GM23338 (cell line): ENCODE measurements at regions not wholly inside any gene's neighbourhood (a gene's known extent, or its start where the extent isn't known, plus 50 kb on each side); places are given as distances from the start of the nearest gene placed in this dataset.

Experiments
- ATAC-seq: fragments of 200-7000 bp; cut with Tn5 transposase; 3 replicates; pipeline ENCODE4 v1.9.1; 2020
- DNase-seq: peaks from one replicate; pipeline ENCODE4 v3.0.0-alpha.2; 2015; ENCODE audit warnings: low spot score
- H2AFZ ChIP-seq: fragments of 200-600 bp; sonication (generic); 2 replicates; pipeline ENCODE4 v1.8.0; 2016; ENCODE audit warnings: antibody characterized with exemption, mild to moderate bottlenecking, moderate library complexity
- H3F3A ChIP-seq: fragments of 200-600 bp; sonication (generic); replicated peaks from 2 replicates; pipeline ENCODE4 v1.8.0; 2017; ENCODE audit warnings: antibody characterized with exemption, mixed run types, low read depth
- H3K27ac ChIP-seq: fragments of 200-600 bp; sonication (generic); 2 replicates; pipeline ENCODE4 v1.6.1; 2016; ENCODE audit warnings: low read depth
- H3K27me3 ChIP-seq: fragments of 200-600 bp; sonication (generic); 2 replicates; pipeline ENCODE4 v1.8.0; 2016; ENCODE audit warnings: mild to moderate bottlenecking, mixed run types, moderate library complexity; ENCODE audit not compliant: insufficient read depth
- H3K36me3 ChIP-seq: fragments of 200-600 bp; sonication (generic); 2 replicates; pipeline ENCODE4 v1.8.0; 2016; ENCODE audit warnings: mild to moderate bottlenecking; ENCODE audit not compliant: insufficient read depth
- H3K4me1 ChIP-seq: fragments of 200-600 bp; sonication (generic); 2 replicates; pipeline ENCODE4 v1.8.0; 2016; ENCODE audit warnings: mild to moderate bottlenecking, moderate library complexity; ENCODE audit not compliant: insufficient read depth
- H3K4me2 ChIP-seq: fragments of 200-600 bp; sonication (generic); 2 replicates; pipeline ENCODE4 v1.7.1; 2017; ENCODE audit warnings: mixed run types
- H3K4me3 ChIP-seq: fragments of 200-600 bp; sonication (generic); 2 replicates; pipeline ENCODE4 v1.6.1; 2016; ENCODE audit warnings: mixed run types
- H3K79me2 ChIP-seq: fragments of 200-600 bp; sonication (generic); replicated peaks from 2 replicates; pipeline ENCODE4 v1.8.0; 2017; ENCODE audit warnings: mild to moderate bottlenecking; ENCODE audit not compliant: insufficient read depth
- H3K9me2 ChIP-seq: fragments of 200-600 bp; sonication (generic); 2 replicates; pipeline ENCODE4 v1.8.0; 2017; ENCODE audit not compliant: insufficient read depth
- H4K20me1 ChIP-seq: fragments of 200-600 bp; sonication (generic); replicated peaks from 2 replicates; pipeline ENCODE4 v1.8.0; 2017; ENCODE audit warnings: mild to moderate bottlenecking; ENCODE audit not compliant: insufficient read depth
- H3K27ac Mint-ChIP-seq: 2 replicates; pipeline ENCODE4 v1.8.0; 2020; ENCODE audit warnings: inconsistent platforms, mild to moderate bottlenecking, moderate library complexity, mixed read lengths
- H3K27me3 Mint-ChIP-seq: 3 replicates; pipeline ENCODE4 v1.8.0; 2022; ENCODE audit warnings: low read depth, mild to moderate bottlenecking, moderate library complexity, mixed read lengths, inconsistent platforms; ENCODE audit not compliant: insufficient read depth, poor library complexity
- H3K36me3 Mint-ChIP-seq: 3 replicates; pipeline ENCODE4 v1.8.0; 2021; ENCODE audit warnings: low read depth, mild to moderate bottlenecking, inconsistent platforms, moderate library complexity, mixed read lengths
- H3K4me1 Mint-ChIP-seq: 3 replicates; pipeline ENCODE4 v1.8.0; 2020; ENCODE audit warnings: mild to moderate bottlenecking, inconsistent platforms, mixed read lengths
- H3K4me3 Mint-ChIP-seq: 3 replicates; pipeline ENCODE4 v1.8.0; 2021; ENCODE audit warnings: moderate library complexity, mild to moderate bottlenecking, inconsistent platforms, mixed read lengths
- H3K9me3 Mint-ChIP-seq: 3 replicates; pipeline ENCODE4 v1.8.0; 2020; ENCODE audit warnings: moderate library complexity, mild to moderate bottlenecking, inconsistent platforms, mixed read lengths
- CREB1 ChIP-seq: fragments of 250-450 bp; sonication (Bioruptor Pico); IDR thresholded peaks from 2 replicates; pipeline ENCODE4 v1.5.0; 2020; ENCODE audit warnings: low read depth, mild to moderate bottlenecking, moderate library complexity
- CTCF ChIP-seq, 2 experiments: fragments of 200-600 bp in 1 of 2; sonication (generic) in 1 of 2; conservative IDR thresholded peaks; 2 replicates each; pipeline versions ENCODE4 v1.5.1 to v1.6.1; 2016 to 2017; ENCODE audit warnings: antibody characterized with exemption in 2 of 2, low read depth in 2 of 2, mild to moderate bottlenecking in 2 of 2, moderate library complexity in 1 of 2
- EZH2 ChIP-seq: fragments of 200-600 bp; sonication (generic); IDR thresholded peaks from one replicate; pipeline ENCODE4 v1.8.0; 2017; ENCODE audit warnings: antibody characterized with exemption, mild to moderate bottlenecking, low read depth; ENCODE audit not compliant: unreplicated experiment
- EZH2phosphoT487 ChIP-seq: fragments of 200-600 bp; sonication (generic); IDR thresholded peaks from one replicate; pipeline ENCODE4 v1.8.1; 2018; ENCODE audit warnings: antibody characterized with exemption; ENCODE audit not compliant: unreplicated experiment
- JUNB ChIP-seq: IDR thresholded peaks from one replicate; pipeline ENCODE4 v1.6.1; 2016; ENCODE audit warnings: antibody characterized with exemption; ENCODE audit not compliant: unreplicated experiment
- NANOG ChIP-seq: IDR thresholded peaks from 2 replicates; pipeline ENCODE4 v1.6.1; 2016; ENCODE audit warnings: antibody characterized with exemption, borderline replicate concordance
- POLR2AphosphoS5 ChIP-seq: IDR thresholded peaks from 2 replicates; pipeline ENCODE4 v1.6.1; 2016; ENCODE audit warnings: antibody characterized with exemption, low read depth
- REST ChIP-seq: IDR thresholded peaks from one replicate; pipeline ENCODE4 v1.6.1; 2018; ENCODE audit warnings: antibody characterized with exemption; ENCODE audit not compliant: unreplicated experiment
- STAT1 ChIP-seq: IDR thresholded peaks from one replicate; pipeline ENCODE4 v1.6.1; 2016; ENCODE audit warnings: antibody characterized with exemption; ENCODE audit not compliant: unreplicated experiment
- ZNF114 ChIP-seq: fragments of 250-450 bp; sonication (Bioruptor Pico); IDR thresholded peaks from 2 replicates; pipeline ENCODE4 v1.5.0; 2020; ENCODE audit warnings: mild to moderate bottlenecking, moderate library complexity
- ZNF331 ChIP-seq: fragments of 250-450 bp; sonication (Bioruptor Pico); IDR thresholded peaks from 2 replicates; pipeline ENCODE4 v1.5.0; 2020; ENCODE audit warnings: low read depth, mild to moderate bottlenecking, moderate library complexity
- TF ChIP-seq, protein P1 (sequence below): IDR thresholded peaks from 2 replicates; pipeline ENCODE4 v1.6.1; 2016; ENCODE audit warnings: antibody characterized with exemption
- TF ChIP-seq, protein P2 (sequence below): fragments of 250-450 bp; sonication (Bioruptor Pico); IDR thresholded peaks from 2 replicates; pipeline ENCODE4 v1.5.0; 2020; ENCODE audit warnings: mild to moderate bottlenecking, moderate library complexity

- H3K79me2 ChIP-seq: peaks cover 84% of the 10 kb centered on the region
- Mint-ChIP-seq H3K4me3 (no peak overlapping the region), H3K36me3 (peaks cover 6% of the 10 kb centered on the region; the same call in 2 of the 3 replicates), H3K27ac (peak overlapping the region; percentile 20; the same call in 1 of the 2 replicates), H3K27me3 (peaks cover 4% of the 10 kb centered on the region), H3K4me1 (peaks cover 35% of the 10 kb centered on the region), H3K9me3 (peaks cover 3% of the 10 kb centered on the region; the same call in 1 of the 3 replicates)
- H3K9me2 ChIP-seq: no peaks in the 10 kb centered on the region
- TF ChIP-seq NANOG (no peak), STAT1 (no peak), REST (no peak), ZNF331 (CRISPR knock-in tag) (no peak), EZH2 (no peak), POLR2AphosphoS5 (no peak), CTCF (conservative IDR thresholded peaks at IDR 0.05; ENCODE audit: low read depth in 2 of 2) (no peak), EZH2phosphoT487 (no peak), JUNB (no peak), CREB1 (CRISPR knock-in tag) (no peak), ZNF114 (CRISPR knock-in tag) (no peak)
- TF ChIP-seq, protein P1, sequence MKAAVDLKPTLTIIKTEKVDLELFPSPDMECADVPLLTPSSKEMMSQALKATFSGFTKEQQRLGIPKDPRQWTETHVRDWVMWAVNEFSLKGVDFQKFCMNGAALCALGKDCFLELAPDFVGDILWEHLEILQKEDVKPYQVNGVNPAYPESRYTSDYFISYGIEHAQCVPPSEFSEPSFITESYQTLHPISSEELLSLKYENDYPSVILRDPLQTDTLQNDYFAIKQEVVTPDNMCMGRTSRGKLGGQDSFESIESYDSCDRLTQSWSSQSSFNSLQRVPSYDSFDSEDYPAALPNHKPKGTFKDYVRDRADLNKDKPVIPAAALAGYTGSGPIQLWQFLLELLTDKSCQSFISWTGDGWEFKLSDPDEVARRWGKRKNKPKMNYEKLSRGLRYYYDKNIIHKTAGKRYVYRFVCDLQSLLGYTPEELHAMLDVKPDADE: no peak
- TF ChIP-seq, protein P2, sequence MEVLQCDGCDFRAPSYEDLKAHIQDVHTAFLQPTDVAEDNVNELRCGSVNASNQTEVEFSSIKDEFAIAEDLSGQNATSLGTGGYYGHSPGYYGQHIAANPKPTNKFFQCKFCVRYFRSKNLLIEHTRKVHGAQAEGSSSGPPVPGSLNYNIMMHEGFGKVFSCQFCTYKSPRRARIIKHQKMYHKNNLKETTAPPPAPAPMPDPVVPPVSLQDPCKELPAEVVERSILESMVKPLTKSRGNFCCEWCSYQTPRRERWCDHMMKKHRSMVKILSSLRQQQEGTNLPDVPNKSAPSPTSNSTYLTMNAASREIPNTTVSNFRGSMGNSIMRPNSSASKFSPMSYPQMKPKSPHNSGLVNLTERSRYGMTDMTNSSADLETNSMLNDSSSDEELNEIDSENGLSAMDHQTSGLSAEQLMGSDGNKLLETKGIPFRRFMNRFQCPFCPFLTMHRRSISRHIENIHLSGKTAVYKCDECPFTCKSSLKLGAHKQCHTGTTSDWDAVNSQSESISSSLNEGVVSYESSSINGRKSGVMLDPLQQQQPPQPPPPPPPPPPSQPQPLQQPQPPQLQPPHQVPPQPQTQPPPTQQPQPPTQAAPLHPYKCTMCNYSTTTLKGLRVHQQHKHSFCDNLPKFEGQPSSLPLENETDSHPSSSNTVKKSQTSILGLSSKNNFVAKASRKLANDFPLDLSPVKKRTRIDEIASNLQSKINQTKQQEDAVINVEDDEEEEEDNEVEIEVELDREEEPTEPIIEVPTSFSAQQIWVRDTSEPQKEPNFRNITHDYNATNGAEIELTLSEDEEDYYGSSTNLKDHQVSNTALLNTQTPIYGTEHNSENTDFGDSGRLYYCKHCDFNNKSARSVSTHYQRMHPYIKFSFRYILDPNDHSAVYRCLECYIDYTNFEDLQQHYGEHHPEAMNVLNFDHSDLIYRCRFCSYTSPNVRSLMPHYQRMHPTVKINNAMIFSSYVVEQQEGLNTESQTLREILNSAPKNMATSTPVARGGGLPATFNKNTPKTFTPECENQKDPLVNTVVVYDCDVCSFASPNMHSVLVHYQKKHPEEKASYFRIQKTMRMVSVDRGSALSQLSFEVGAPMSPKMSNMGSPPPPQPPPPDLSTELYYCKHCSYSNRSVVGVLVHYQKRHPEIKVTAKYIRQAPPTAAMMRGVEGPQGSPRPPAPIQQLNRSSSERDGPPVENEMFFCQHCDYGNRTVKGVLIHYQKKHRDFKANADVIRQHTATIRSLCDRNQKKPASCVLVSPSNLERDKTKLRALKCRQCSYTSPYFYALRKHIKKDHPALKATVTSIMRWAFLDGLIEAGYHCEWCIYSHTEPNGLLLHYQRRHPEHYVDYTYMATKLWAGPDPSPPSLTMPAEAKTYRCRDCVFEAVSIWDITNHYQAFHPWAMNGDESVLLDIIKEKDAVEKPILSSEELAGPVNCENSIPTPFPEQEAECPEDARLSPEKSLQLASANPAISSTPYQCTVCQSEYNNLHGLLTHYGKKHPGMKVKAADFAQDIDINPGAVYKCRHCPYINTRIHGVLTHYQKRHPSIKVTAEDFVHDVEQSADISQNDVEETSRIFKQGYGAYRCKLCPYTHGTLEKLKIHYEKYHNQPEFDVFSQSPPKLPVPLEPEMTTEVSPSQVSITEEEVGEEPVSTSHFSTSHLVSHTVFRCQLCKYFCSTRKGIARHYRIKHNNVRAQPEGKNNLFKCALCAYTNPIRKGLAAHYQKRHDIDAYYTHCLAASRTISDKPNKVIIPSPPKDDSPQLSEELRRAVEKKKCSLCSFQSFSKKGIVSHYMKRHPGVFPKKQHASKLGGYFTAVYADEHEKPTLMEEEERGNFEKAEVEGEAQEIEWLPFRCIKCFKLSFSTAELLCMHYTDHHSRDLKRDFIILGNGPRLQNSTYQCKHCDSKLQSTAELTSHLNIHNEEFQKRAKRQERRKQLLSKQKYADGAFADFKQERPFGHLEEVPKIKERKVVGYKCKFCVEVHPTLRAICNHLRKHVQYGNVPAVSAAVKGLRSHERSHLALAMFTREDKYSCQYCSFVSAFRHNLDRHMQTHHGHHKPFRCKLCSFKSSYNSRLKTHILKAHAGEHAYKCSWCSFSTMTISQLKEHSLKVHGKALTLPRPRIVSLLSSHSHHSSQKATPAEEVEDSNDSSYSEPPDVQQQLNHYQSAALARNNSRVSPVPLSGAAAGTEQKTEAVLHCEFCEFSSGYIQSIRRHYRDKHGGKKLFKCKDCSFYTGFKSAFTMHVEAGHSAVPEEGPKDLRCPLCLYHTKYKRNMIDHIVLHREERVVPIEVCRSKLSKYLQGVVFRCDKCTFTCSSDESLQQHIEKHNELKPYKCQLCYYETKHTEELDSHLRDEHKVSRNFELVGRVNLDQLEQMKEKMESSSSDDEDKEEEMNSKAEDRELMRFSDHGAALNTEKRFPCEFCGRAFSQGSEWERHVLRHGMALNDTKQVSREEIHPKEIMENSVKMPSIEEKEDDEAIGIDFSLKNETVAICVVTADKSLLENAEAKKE (CRISPR knock-in tag): no peak
- peak overlapping the region; percentile 40; the same call in 1 of the 2 replicates for H3K4me2 ChIP-seq
- H3F3A ChIP-seq: no peaks in the 10 kb centered on the region
- DNase-seq (peak; percentile 43), ATAC-seq (peak; percentile 39)
- no peaks in the 10 kb centered on the region for H3K27me3 ChIP-seq
- peak overlapping the region; percentile 17; the same call in 1 of the 2 replicates for H3K27ac ChIP-seq
- peaks cover 44% of the 10 kb centered on the region for H3K4me1 ChIP-seq
- H3K4me3 ChIP-seq: no peak overlapping the region
- no peaks in the 10 kb centered on the region for H3K36me3 ChIP-seq
- no peaks in the 10 kb centered on the region for H4K20me1 ChIP-seq
- no peak overlapping the region for H2AFZ ChIP-seq
These were observed 94.3 kb downstream of the ELAPOR2 start for GRCh38 chr7:86964973-86965726.
